ENCODE measurements at regions not wholly inside any gene's neighbourhood (a gene's known extent, or its start where the extent isn't known, plus 50 kb on each side); places are given as distances from the start of the nearest gene placed in this dataset.
A peak's percentile ranks its signal among the peaks of the same experiment; 100 is the strongest.
"Not testable (repeated sequence)": the region's sequence is repeated elsewhere in the genome, so short reads cannot be mapped to it uniquely, and the experiment has no call there.

DNA sequence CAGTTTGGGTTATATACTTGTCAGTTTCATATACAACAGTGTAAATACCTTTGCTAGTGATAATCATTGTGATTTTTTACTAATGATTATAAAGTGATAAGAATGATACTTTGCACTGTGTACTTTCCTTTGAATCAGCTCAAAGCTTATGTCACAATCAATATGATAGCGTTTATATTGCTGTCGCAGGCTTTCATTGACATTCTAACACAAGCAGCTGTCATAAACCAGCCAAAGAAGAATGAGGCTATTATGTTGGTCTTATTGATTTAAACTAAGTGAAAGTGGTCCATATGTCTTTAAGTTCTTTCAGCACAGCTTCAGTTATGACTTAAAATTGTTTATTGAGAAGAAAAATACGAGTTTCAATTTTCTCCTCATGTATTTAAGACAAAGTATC, 272.7 kb upstream of the RGMB start:
- no peak for DNase-seq (ENCODE audit: low spot score)

DNA sequence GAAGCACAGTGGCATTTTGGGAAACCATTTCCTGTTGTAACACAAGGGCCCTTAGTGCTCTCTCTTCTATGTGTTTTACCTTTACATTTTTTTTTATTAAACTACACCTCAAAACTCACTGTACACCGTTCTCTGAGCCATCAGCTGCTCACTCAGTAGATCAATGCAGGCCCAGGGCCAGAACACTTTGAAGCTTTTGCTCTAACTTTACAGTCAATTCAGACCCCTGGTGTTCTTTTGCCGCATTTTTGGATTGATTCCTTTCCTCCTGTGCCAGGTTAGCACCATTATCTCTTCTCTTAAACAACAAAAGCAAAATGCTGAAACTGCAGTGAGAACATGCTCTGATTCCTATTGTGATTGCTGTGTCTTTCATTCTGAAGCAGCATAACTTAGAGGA, 269.8 kb upstream of the RGMB start:
- no peak for DNase-seq (ENCODE audit: low spot score)

DNA sequence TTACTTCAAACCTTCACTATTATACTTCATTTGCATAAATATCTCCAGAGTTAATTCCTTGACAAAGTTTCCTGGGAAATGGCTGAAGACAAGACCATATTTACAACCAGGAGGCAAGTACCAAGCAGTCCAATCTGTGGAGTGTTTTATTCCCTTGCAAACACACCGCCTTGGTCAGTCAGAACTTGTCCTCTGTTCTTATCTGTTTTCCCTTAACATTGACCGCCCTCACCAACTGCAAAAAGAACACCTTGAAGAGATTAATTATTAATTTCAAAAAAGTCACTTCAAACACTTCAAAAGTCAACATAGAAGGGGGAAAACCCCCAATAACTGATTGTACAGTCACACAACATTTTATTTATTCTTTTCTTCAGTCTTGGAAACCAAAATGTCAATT, 269.0 kb upstream of the RGMB start:
- no peak for DNase-seq (ENCODE audit: low spot score)

GRCh38 chr5:98510143-98510985, 263.1 kb upstream of the RGMB start:
- DNase-seq (ENCODE audit: low spot score) = peak; percentile 62

DNA sequence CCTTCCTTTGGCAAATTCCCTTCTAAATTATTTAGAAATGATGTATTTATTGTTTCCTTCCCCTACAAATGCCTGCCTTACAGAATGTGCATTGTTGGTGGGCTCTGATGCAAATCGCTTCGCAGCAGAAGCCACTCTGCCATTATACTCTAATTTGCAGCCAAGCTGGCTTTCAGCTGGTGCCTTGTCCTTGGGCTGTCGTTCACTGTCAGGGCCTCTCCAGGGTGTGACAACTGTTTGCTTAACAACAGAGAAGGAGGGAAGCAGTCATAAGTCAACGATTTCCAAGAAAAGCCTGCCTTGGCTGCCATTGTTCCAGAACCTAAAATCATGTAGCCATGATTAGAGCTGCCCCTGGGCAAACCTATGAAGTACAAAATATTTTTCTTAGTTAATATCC, 260.1 kb upstream of the RGMB start:
- no peak for DNase-seq (ENCODE audit: low spot score)

GRCh38 chr5:98514215-98514614, 259.2 kb upstream of the RGMB start:
- DNase-seq (ENCODE audit: low spot score) = no peak

- no peak for DNase-seq (ENCODE audit: low spot score)
These were observed 256.8 kb upstream of the RGMB start for GRCh38 chr5:98516701-98517100.

DNA sequence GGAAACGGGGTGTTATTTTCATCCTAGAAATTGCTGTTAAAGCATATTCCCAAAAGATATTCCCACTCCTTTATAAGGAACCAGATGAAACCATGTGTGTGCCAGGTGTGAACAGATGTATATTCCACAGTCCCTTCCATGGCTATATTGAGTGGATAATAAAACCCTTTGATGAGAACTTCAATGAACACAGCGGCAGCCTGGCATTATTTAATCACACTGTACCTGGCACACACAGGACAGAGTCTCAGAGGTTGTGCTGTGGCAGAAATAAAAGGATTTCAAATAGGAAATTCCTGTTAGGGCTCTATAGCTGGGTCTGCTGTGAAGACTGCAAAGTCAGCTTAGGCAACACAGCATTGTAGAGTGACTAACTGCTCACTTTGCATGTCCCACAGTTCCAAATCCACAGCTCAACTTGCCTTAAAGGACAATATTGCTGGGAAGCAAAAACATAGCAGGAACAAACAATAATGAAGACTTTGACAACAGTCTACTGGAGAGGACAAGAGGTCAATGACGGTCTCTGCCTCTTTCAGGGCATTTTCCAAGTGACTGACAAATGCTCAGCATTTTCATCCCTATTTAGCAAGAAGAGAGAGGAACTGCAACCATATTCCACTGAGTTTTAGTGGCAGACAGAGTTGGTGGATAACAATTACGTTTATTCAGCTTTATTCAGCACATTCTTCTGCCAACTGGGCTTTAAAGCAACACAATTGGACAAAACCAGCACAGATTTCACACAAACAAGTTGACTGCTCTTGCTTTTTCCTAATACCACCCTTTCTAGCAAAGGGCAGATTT, 255.7 kb upstream of the RGMB start:
- DNase-seq (ENCODE audit: low spot score) = no peak

GRCh38 chr5:98518754-98519153, 254.7 kb upstream of the RGMB start:
- DNase-seq (ENCODE audit: low spot score) = no peak

DNA sequence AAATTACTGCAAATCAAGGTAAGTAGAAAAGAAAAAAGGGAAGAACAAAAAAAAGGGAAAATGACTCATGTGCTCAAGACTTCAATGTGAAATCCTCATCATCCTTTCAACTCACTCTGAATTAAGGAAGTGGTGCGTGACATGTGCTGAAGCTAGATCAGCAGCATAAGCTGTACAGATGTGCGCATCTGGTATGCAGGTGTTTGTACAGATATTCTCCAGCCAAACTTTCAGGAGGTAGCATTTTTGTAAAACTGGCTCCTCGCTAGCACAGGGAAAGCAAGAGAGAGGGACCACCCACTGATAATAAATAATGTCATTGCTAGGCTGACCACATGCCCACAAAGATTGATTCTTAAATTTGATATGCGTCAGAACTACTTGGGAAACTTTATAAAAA, 253.9 kb upstream of the RGMB start:
- no peak for DNase-seq (ENCODE audit: low spot score)

GRCh38 chr5:98521821-98522220, 251.6 kb upstream of the RGMB start:
- no peak for DNase-seq (ENCODE audit: low spot score)

DNA sequence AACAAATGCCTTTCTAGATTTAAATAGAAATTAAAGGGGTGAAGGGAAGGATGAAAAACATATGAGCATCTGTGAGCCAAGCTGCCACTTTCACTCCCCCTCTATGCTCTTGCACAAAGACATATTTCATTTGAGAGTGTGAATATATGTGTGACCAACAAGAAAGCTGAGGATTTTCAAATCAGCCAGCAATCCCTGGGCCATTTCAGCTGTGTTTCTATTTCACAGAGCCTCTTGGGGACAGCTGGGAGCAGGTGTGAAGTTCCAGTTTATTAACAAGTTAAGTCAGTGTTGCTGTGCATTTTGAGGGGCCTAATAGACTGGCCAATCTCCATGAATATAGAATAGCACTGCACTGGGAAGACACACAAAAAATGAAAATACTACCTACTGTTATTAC, 248.7 kb upstream of the RGMB start:
- DNase-seq (ENCODE audit: low spot score) = no peak

- no peak for DNase-seq (ENCODE audit: low spot score)
These were observed 245.6 kb upstream of the RGMB start for GRCh38 chr5:98527846-98528245.

- no peak for DNase-seq (ENCODE audit: low spot score)
These were observed 244.1 kb upstream of the RGMB start for GRCh38 chr5:98529321-98529720.

DNA sequence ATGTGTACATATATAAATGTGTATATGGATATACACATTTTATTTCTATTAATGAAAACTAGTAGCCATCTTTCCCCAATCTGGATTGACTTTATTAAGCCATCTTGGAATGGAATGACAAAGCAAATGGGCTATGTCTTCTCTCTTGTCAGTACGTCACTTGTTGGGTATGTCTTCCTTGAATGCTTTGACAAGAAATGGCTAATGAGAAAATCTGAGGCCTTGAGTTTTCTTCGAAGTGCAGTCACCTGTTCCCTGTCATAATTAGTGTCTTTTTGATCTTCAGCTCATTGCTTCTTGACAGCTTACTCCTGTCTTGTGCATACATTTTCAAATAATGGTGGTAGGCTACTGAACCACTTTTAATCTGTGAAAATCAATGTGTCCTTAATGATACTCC, 243.2 kb upstream of the RGMB start:
- DNase-seq (ENCODE audit: low spot score) = no peak

GRCh38 chr5:98535901-98536300, 237.6 kb upstream of the RGMB start:
- no peak for DNase-seq (ENCODE audit: low spot score)

DNA sequence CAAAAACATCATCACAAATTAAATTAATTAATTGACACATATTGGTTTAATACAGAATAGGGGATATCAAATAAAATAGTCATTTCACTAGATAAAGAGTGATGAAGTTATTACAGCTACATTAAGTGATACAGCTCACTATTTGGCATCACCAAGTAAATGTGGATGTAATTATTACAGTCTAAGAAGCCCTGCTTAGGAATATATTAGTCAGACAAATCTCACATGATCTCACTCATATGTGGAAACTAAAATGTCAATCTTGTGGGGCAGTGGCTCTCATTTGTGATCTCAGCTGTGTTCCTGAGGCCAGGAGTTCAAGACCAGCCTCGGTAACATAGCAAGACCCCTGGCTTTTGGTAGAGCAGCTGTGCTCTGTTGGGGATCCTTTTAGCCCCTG, 233.4 kb upstream of the RGMB start:
- no peak for DNase-seq (ENCODE audit: low spot score)

DNA sequence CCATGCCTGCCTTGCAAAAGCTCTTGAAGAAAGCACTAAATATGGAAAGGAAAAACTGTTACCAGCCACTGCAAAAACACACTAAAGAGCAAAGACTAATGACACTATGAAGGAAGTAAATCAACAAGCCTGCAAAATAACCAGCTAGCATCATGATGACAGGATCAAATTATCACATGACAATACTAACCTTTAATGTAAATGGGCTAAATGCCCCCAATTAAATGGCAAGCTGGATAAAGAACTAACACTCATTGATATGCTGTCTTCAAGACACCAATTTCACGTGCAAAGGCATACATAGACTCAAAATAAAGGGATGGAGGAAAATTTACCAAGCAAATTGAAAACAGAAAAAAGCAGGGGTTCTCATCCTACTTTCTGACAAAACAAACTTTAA, 231.8 kb upstream of the RGMB start:
- DNase-seq (ENCODE audit: low spot score) = no peak

- DNase-seq (ENCODE audit: low spot score) = no peak
These were observed 230.0 kb upstream of the RGMB start for GRCh38 chr5:98543490-98543889.

- DNase-seq (ENCODE audit: low spot score) = not testable (repeated sequence)
These were observed 226.5 kb upstream of the RGMB start for GRCh38 chr5:98546924-98547323.

DNA sequence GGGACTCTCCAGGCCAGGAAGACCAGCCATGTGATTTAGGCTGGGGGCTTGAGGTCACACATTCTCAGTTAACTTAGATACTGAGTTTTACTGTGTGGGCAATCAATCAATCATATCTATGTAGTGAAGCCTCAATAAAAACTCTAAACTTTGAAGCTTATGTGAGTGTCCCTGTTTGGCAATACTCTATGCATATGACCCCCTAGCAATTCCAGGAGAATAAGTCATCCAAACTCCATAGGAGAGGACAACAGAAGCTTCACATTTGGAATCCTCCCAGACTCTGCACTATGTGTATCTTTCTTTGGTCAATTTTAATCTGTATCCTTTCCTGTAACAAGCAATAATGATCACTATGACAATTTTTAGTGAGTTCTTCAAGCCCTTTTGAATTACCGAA, 216.8 kb upstream of the RGMB start:
- DNase-seq (ENCODE audit: low spot score) = no peak

DNA sequence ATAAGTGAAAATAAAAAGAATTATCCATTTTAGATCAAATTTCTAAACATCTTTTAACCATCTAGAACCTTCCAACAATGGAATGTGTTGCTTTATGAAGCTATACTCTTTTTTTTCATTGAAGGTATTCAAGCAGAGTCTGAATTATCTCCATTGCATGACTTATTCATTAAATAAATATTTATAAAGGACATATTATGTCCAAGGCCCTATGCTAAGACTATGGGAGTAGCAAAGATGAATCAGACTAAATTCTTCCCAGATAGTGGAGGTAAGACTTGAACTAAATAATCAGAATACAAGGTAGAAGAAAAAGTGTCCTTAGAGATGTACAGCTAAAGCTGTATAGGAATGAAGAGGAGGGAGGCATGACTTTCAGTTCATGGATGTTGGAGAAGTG, 215.5 kb upstream of the RGMB start:
- no peak for DNase-seq (ENCODE audit: low spot score)

DNA sequence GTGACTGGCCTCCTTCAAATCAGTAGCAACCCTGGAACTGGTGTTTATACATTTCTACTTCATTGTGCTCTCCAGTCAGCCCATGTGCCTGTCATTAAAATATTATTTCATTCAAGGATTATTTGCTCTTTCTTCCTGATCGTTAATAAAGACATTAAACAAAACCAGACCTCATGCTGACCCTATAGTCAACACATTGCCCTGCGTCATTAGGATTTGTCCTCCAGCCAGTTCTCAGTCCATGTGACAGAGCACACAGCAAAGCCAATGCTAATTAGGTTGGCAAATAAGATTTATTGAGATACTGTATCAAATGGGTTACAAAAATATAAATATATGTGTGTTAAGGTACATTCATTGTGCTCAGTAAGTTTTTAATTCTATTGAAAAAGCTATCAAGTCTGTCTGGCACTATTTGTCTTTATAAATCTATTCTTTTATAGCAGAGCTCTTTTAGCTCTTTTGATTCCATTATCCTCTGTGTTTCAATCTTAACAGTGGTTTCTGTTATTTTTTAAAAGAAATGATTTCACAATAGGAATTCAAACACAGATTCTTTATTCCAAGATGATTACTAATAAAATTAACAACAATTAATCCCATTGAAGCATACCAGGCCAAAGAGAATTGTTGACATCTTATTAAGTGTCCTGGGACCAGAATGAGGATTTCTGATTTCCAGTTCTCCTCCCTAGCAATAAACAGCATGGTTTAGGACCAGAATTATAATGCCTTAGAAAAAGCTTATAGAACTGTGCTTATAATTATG, 209.4 kb upstream of the RGMB start:
- DNase-seq (ENCODE audit: low spot score) = no peak

All from putamen (tissue), 1 donor.